ENCODE measurements at regions not wholly inside any gene's neighbourhood (a gene's known extent, or its start where the extent isn't known, plus 50 kb on each side); places are given as distances from the start of the nearest gene placed in this dataset.
"Not testable (repeated sequence)": the region's sequence is repeated elsewhere in the genome, so short reads cannot be mapped to it uniquely, and the experiment has no call there.

GRCh38 chr13:65605396-65605795 is 1624.7 kb downstream of the PCDH9 start:
- DNase-seq (ENCODE audit: low read depth in 2 of 3, low spot score in 1 of 3), result no peak

DNA sequence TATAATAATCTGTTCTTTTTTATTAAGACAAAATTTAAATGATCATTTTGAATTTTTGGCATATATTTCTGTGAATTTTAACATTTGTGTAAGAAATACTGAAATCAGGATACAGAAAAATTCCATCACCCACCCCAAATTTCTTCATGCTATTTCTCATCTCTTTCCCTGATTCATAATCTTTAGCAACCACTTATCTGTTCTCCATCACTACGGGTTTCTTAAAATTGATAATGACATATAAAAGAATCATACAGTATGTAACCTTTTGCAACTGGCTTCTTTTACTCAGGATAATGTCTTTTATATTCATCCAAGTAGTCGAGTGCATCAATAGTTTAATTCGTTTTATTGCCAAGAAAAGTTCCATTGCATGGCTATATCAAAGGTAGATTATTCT is 1627.0 kb downstream of the PCDH9 start:
- DNase-seq (ENCODE audit: low read depth in 2 of 3, low spot score in 1 of 3), result no peak

- DNase-seq (ENCODE audit: low read depth in 2 of 3, low spot score in 1 of 3), result no peak
These were observed 1628.3 kb downstream of the PCDH9 start for GRCh38 chr13:65601855-65602254.

DNA sequence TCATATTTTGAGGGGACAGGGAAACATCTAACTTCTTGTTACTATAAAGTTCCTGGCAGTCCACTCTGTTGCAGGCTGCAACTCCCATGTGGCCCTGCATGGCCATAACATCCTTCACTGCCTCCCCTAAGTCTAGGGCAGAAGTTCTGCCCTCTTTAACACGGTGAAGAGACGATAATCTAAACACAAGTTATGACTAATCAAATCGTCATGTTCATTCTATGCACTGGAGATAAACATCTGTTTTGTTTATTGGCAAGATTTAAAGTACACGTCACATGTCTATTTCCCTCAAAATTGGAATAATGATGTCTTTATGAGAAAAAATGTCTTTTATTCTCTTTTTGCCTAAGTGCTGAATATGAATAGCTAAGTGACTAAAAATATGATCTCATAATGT is 1629.4 kb downstream of the PCDH9 start:
- DNase-seq (ENCODE audit: low read depth in 2 of 3, low spot score in 1 of 3), result no peak

DNA sequence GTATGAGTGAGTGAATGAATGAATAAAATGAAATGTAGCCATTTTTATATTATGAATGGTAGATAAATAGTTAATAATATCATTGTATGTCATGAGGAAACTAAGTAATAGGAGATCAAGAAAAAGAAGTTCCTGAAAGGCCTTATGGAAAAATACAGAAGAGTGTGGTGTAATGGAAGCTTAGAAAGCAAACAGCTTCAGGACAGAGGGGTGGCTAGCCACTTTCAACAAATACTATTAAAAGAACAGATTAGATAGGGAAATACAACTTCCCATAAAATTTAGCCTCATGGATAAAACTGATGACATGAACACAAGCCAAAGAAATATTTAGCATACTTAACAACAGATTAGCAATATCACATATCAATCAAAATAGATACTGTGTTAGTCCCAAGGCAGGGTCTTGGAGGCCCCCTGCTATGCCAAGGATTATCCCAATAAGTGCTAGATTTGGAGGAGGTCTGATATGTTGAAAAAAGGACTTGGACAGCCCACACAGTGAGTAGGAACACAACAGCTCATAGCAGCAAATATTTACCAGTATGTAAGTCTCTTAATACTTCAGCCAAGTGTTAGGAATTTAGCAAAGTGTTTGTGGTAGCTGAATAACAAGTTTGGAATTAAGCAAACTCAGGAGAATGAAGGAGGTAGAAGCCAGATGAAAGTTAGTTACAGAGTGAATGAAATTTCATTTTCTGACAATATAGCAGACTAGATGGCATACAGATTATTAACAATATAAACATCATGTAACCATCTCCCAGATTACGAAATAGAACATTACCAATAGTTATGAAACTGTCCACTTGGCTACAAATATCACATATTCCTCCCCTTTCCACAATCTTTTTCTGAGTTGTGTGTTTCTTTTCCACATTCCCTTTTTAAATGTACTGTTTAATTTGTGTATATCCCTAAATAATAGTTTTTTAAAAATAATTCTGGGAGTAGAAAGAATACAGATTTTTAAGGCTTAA is 1632.0 kb downstream of the PCDH9 start:
- no peak for DNase-seq (ENCODE audit: low read depth in 2 of 3, low spot score in 1 of 3)

DNA sequence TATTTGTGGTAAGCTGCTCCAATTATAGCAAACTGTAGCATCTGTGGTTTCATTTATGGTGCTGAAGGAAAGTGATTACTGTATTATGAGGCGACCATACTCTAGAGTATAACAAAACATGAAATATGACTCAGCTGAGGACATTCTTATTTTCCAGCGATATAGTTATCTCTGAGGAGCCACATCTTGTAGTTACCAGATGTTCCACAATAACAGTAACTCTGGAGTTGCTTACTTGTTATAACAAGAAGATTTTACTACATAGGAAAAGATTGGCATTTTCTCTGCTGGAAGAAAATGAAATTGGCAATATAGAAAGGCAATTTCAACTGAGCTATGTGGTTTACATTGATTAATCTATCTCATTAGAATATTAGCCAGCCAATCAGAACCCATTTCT is 1634.2 kb downstream of the PCDH9 start:
- no peak for DNase-seq (ENCODE audit: low read depth in 2 of 3, low spot score in 1 of 3)

- no peak for DNase-seq (ENCODE audit: low read depth in 2 of 3, low spot score in 1 of 3)
These were observed 1635.8 kb downstream of the PCDH9 start for GRCh38 chr13:65594298-65594781.

DNA sequence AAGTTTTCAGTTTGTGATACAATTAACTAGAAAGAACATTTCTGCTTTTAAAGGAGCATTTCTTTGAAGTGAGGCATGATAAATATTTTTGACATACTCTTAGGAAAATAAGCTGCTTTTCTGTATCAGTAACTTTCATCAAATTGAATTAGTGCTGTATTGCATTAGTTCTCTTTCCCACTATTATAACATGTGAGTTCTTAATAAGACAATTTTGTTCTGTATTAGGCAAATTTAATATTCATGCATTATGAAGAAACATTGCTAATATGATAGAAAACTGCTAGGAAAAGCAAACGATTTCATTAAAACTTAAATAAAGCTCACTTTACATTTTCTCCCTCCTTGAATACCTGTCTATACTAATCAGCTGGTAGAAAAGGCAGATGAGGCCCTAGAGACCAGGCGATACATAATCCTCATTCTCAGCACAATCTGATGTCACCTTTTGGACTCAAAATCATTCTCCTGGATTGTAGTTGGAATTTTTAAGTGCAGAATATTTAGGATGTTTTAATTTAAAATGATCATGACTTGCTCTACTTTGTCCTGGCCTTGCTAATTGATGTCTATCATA is 1636.8 kb downstream of the PCDH9 start:
- no peak for DNase-seq (ENCODE audit: low read depth in 2 of 3, low spot score in 1 of 3)

DNA sequence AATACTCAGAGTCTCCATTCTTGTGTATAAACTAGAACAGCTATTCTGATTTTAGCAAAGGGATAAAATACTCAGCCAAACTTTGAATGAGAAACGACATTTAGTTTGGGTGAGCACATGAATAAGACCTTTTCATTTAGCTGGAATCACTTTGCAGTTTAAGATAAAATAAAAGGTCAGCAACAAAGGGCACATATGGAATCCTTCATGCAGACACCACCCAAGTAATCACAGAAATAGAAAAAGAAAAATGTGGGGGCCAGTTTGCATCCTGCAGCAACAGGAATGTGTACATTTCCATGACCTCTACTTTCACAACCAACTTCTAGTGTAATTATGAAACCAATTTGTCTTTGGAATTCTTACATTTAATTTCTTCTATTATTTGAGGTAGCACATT is 1637.4 kb downstream of the PCDH9 start:
- DNase-seq (ENCODE audit: low read depth in 2 of 3, low spot score in 1 of 3), result no peak

DNA sequence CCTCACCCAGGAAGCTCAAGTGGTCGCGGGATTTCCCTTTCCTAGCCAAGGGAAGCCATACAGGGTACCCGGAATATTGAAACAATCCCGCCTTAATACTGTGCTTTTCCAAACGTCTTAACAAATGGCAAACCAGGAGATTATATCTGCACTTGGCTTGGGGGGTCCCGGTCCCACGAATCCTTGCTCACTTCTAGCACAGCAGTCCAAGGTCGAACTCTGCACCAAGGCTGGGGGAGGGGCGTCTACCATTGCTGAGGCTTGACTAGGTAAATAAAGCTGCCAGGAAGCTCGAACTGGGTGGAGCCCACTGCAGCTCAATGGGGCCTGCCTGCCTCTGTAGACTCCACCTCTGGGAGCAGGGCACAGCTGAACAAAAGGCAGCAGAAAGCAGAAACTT is 1644.8 kb downstream of the PCDH9 start:
- DNase-seq (ENCODE audit: low read depth in 2 of 3, low spot score in 1 of 3), result no peak

- DNase-seq (ENCODE audit: low read depth in 2 of 3, low spot score in 1 of 3), result no peak
These were observed 1646.0 kb downstream of the PCDH9 start for GRCh38 chr13:65584126-65584525.

GRCh38 chr13:65582160-65582559 is 1648.0 kb downstream of the PCDH9 start:
- no peak for DNase-seq (ENCODE audit: low read depth in 2 of 3, low spot score in 1 of 3)

- not testable (repeated sequence) for DNase-seq (ENCODE audit: low read depth in 2 of 3, low spot score in 1 of 3)
These were observed 1665.6 kb downstream of the PCDH9 start for GRCh38 chr13:65564561-65564960.

GRCh38 chr13:65562305-65562704 is 1667.8 kb downstream of the PCDH9 start:
- no peak for DNase-seq (ENCODE audit: low read depth in 2 of 3, low spot score in 1 of 3)

DNA sequence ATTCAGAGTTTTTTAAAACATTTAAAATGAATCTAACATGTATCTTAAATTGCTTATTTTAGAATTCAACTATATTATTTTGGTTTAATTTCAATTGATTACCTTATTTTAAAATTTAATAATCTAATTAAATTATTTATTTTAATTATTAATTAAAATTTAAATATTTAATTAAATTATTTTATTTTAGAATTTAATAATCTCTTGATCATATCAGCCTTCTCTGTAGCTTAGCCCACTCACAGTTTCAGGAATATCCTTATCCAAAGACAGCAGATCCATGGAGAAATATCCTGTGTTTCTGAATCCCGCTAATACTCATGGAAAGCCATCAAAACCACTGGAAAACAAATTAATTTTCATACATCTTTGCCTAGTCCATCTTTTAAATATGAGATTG is 1669.2 kb downstream of the PCDH9 start:
- no peak for DNase-seq (ENCODE audit: low read depth in 2 of 3, low spot score in 1 of 3)

- DNase-seq (ENCODE audit: low read depth in 2 of 3, low spot score in 1 of 3), result no peak
These were observed 1674.2 kb downstream of the PCDH9 start for GRCh38 chr13:65555962-65556361.

DNA sequence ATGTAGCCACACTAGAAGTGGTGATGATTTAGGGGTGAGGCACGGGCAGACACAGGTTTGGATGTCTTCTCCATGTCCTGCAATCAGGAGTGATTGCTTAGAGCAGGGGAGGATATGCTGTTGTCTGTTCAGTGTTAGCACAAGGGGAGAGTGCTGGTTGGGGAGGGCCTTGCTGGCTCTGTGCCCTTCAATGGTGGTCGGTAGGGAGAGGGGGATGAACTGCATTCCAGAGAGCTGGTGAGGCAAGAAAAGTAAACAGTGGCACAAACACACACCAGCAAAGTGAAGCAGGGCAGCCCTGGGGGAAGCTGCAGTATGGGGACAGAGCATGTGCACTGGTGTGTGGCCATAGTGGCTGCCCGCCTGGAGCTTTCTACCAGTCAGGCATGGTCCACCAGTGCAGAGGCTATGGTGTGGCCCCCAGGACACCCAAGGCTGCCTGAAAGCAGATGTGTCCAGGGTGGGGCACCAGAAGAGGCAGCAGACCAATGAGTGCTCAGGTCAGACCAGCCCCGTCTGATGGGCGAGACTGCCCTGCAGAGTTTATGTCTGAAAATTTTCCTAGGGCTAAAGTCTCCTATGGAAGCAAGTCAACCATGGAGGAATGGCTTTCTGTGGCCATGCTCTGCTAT is 1676.9 kb downstream of the PCDH9 start:
- no peak for DNase-seq (ENCODE audit: low read depth in 2 of 3, low spot score in 1 of 3)

DNA sequence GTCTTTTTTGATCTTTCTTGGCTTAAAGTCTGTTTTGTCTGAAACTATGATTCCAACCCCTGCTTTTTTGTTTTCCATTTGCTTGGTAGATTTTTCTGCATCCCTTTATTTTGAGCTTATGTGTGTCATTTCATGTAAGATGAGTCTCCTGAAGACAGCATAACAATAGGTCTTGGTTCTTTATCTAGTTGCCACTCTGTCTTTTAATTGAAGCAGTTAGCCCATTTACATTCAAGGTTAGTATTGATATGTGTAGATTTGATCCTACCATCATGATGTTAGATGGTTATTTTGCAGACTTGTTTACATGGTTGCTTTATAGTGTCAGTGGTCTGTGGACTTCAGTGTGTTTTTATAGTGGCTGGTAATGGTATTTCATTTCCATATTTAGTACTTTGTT is 1678.9 kb downstream of the PCDH9 start:
- DNase-seq (ENCODE audit: low read depth in 2 of 3, low spot score in 1 of 3), result no peak

DNA sequence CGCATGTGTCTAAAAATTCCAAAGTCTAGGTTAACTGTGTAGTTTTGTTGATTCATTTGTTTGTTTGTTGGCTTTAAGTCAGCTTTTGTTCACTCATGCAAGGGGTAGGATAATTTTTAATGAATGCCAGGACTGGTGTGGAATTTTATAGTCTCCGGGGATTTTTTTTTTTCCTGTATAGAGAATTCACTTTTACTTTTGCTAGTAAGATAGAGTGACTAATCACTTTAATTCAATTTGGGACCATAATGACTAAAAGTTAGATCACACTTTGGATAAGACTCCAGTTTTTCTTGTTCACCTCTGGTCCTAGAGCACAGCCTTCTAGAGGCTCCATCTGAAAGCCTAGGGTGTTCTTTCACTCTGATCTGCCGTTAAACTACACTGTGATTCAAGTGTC is 1690.0 kb downstream of the PCDH9 start:
- no peak for DNase-seq (ENCODE audit: low read depth in 2 of 3, low spot score in 1 of 3)

DNA sequence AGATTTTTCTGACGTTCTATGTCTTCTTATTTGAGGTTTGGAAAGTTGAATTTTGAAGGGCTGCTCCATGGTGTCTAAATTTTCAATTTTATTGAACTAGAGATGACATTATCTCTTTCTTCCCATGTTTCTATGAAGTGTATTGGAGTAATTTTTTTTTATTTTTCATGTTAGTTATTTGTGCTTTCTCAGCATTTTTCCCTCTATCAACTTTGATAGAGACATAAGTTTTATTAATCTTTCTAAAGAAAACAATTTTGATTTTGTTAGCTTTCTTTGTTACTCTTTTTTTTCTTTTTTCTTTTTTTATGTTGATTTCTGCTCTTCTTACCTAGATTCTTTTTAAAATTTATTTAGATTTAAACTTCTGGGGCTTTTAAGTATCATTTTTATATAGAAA is 1694.8 kb downstream of the PCDH9 start:
- no peak for DNase-seq (ENCODE audit: low read depth in 2 of 3, low spot score in 1 of 3)

GRCh38 chr13:65532231-65532630 is 1697.9 kb downstream of the PCDH9 start:
- DNase-seq (ENCODE audit: low read depth in 2 of 3, low spot score in 1 of 3), result no peak

DNA sequence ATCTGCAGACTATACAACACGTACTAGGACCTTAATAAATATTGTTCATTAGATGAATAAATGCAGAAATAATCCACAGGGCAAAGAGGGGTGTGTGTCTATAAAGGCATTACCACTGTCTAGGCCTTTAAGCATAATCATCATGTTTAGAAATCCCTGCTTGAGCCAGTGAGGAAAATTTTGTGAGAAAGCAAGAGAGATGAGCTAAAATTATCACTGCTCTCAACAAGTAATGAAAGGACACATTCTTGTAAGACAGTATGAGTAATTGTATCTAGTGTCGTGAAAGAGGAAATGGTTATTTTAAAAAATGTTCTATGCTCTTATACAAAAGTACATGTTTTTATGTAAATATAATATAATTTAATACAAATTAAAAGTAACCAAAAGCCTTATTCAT is 1699.4 kb downstream of the PCDH9 start:
- no peak for DNase-seq (ENCODE audit: low read depth in 2 of 3, low spot score in 1 of 3)
